HG02798 (cell line): ENCODE measurements at regions not wholly inside any gene's neighbourhood (a gene's known extent, or its start where the extent isn't known, plus 50 kb on each side); places are given as distances from the start of the nearest gene placed in this dataset.
"Not testable (repeated sequence)": the region's sequence is repeated elsewhere in the genome, so short reads cannot be mapped to it uniquely, and the experiment has no call there.

Experiments
- ATAC-seq: cut with Tn5 transposase; IDR thresholded peaks from one replicate; pipeline ENCODE4 v1.9.1; 2021; ENCODE audit warnings: mild to moderate bottlenecking; ENCODE audit not compliant: unreplicated experiment, poor library complexity

DNA sequence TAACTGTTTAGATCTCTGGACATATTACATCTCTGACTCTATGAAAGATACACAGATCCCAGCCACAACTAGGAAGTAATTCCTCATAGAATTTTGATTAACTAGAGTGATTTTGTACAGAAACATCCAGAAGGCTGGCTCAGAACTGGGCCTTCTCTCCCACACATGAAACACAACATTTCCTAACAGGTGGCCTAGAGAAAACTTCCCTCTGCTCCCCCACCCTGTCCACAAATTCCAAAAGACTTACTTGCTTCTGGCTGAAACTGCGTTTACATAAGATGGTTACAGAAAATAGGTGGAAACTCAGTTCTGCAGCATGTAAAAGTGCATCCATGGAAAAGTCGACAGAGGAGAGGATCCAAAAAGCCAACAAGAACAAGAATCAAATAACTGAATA is 132.9 kb downstream of the FZD1 start:
- ATAC-seq: no peak

- no peak for ATAC-seq
Observed at GRCh38 chr7:91397612-91398011, 133.4 kb downstream of the FZD1 start.

DNA sequence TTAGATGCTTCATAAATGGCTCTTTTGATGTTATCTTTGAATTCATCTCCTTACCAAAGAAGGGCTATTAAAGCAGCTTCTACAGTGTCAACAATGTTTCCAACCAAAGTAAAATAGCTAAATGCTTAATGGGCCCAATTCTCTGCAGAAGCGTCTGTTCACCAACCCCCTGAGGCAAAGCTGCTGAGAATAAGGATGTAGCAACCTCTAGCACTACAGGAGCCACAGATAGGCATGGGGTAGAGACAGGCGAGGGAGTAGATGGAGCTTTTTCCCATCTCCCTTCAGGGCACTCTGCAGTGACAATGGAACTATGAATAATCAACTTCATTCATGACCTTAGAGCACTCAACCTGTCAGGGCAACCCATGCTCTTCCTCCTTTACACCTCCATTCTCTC is 134.1 kb downstream of the FZD1 start:
- no peak for ATAC-seq

- ATAC-seq: no peak
Observed at GRCh38 chr7:91405092-91405788, 141.0 kb downstream of the FZD1 start.

- not testable (repeated sequence) for ATAC-seq
Observed at GRCh38 chr7:91405873-91406272, 141.6 kb downstream of the FZD1 start.

GRCh38 chr7:91407942-91408341 is 143.7 kb downstream of the FZD1 start:
- ATAC-seq: no peak

GRCh38 chr7:91408388-91409154 is 144.3 kb downstream of the FZD1 start:
- no peak for ATAC-seq

DNA sequence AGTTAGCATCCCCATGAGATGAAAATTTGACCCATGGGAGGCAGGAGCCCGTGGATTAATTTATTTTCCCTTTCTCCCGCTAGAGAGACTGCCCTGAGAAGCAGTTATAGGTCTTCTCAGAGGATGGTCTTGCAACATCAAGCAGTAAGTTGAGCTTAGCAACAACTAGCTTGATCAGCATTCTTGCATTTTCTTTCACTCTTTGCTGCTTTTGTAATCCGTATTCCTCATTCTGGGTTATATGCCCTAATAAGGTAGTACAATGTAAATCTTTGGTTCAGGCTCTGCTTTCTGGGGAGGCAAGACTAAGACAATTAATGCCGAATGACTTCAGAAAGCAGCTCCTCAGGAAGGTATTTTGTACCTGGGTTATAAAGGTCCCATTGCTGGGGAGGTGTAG is 146.8 kb downstream of the FZD1 start:
- ATAC-seq: no peak

DNA sequence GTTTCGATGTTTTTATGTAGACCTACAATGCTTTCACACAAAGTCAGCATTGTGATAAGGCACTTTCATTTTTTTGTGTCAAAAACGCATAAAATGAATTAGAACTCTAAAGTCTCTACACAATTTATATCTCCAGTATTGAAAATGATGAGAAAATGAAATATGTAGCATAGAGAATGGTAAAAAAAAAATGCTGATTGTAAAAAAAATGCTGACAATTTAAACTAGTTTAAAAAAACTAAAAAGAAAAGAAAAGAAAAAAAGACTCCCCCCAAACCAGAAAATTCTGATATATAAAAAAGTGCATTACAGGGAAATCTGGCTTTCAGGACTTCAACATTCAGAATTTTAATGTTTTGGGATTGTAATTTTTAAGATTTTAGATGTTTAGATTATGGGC is 148.1 kb downstream of the FZD1 start:
- no peak for ATAC-seq

DNA sequence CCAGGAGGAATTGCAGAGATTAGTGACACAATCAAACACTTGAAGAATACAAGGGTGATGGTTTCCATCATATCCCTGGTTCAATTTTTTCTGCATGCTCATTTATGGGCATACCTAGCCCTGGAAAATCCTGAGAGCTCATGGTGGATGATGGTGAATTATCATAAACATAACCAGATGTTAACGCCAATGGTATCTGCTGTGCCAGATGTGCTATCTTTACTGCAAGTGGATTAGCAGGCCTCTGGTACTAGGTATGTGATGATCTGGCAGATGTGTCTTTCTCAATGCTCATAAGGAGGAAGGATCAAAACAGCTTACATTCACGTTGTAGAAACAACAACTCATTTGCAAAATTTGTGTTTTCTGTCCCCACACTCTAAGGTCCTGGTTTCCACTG is 150.5 kb downstream of the FZD1 start:
- ATAC-seq: no peak

DNA sequence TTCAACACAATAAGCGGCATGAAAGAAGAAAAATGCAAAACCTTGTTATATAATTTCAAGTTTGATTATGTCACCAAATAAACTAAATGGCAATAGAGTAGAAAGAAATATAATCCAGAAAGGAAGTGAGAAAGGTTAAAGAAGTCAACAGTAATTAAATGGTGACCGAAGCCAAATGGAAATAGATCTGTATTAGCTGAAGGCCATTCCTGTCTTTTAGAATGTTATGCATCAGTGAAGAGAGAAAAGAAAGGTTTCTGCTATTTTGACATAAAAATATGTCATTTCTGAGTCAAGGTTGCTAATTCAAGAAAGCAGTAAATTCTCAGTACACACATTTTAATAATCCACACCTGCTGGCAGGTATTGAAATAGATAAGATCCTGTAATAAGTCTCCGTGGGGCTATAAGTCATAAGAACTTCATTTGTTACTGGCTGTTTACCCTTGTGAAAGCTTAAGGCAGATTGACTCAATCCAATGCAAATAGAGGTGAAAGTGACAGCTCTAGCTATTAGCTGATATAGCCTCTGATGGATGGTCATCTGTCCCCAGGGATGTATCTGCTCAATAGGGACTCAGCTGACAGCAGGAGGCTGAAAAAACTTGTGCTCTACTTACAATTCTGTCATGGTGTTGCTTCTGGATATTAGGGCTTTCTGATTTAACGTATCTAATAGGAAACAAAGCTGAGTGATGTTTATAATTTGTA is 152.1 kb downstream of the FZD1 start:
- ATAC-seq: no peak

GRCh38 chr7:91420606-91421005 is 156.4 kb downstream of the FZD1 start:
- ATAC-seq: no peak

- ATAC-seq: no peak
Observed at GRCh38 chr7:91421018-91421417, 156.8 kb downstream of the FZD1 start.

DNA sequence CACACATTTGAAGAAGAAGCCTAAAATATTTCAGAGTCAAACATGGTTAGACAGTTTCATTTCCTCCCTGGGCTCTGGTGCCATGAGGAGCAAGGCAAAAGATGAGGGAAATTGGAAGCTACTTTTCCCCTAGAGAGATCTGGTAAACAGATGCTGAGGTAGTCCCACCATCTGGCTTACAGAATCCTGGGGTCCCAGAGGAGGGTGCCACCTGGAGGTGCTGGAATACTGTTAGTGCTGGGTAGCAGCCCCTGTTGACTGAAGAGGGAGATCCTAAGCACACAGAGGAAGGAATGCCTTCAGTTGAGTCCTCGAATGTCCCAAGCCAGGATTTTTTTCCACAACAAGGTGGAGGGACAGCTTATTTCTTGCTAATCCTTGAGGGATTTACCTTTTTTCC is 160.1 kb downstream of the FZD1 start:
- no peak for ATAC-seq

DNA sequence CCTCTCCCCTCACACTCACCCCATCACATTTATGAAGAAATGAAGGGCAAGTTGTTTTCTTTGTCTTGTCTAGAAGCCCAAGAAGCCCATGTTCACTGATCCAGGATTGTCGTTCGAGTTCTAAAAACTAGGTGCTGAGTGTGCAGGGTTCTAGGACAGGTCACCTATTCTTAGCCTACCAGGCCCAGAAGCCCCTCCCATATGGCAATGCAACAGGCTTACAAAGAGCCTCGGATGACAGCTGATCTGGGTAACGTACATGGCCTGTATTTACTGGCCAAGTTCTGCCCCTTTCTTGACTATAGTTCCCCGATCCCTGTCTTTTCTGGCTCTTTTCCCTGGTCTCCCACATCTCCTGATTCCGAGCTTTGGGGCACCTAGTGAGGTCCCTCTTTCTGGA is 160.9 kb downstream of the FZD1 start:
- no peak for ATAC-seq

DNA sequence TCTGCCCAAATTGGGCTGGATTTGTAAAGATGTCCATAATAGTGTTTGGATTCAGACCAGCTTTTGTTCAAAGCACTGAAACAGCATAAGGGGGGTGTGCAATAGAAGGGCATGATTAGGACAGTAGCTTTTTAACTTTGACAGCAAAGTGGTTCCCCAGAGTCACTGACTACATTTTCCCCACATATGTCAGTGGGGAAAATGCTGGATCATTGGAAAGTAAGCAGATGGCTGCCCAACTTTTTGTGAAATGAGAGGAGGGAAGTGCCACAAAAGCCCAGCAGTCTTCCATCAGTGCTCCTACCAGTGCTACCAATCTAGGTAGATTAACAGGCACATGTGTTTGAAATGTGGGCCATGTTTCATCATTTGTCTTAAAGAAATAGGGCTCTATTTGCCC is 162.8 kb downstream of the FZD1 start:
- no peak for ATAC-seq

GRCh38 chr7:91431601-91432000 is 167.4 kb downstream of the FZD1 start:
- no peak for ATAC-seq

DNA sequence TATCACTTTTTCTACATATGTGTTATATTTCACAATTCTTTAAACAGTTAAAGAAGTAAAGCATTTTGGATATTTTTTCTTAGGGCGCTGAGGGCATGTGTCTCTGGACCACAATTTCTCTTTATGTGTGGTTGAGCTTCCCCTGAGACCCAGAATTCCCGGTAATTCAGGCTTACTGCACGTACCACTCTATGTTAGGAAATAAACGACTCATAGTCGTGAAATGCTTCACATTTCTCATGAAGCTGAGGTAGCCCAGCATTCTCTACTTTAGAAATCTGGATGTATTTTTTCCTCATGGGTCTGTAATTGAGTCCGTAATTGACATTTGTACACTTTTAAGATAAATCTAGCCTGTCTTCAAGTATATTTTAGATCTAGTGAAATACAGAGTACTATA is 170.6 kb downstream of the FZD1 start:
- ATAC-seq: no peak

DNA sequence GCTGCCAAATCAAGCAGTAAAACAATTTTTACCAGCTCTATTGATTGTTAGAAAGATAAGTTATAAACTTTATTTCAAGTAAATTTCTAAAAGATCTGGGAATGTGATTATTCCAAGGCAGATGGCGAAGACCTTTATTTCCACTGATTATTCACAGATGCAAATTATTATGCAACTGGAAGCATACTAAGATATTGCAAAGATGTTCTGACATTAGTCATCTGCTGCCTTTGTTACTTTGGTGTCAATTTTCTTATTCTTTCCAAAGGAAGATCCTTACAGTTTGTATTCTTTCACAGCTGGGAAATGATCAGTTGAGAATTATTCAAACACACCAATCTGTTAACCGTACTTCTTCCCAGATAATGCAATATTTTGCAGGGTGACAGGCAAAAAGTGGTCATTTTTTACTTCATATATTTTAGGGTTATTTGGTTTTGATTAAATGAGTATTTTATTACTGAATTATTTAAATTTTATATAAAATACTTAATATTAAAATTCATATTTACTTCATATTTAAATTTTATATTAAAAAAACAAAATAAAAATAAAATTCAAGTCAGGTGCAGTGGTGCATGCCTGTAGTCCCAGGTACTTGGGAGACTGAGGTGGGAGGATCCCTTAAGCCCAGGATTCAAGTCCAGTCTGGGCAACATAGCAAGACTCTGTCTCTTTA is 171.3 kb downstream of the FZD1 start:
- ATAC-seq: no peak

- ATAC-seq: no peak
Observed at GRCh38 chr7:91436655-91437054, 172.4 kb downstream of the FZD1 start.

DNA sequence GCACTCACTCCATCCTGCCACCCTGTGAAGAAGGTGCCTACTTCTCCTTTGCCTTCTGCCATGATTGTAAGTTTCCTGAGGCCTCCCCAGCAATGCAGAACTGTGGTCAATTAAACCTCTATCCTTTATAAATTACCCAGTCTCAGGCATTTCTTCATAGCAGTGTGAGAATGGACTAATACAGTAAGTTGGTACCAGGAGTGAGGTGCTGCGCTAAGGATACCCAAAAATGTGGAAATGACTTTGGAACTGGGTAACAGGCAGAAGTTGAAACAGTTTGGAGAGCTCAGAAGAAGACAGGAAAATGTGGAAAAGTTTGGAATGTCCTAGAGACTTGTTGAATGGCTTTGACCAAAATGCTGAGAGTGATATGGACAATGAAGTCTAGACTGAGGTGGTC is 176.0 kb downstream of the FZD1 start:
- ATAC-seq: not testable (repeated sequence)
